A673 (cell line): ENCODE measurements at regions not wholly inside any gene's neighbourhood (a gene's known extent, or its start where the extent isn't known, plus 50 kb on each side); places are given as distances from the start of the nearest gene placed in this dataset.

Experiments
- BruUV-seq: library from RNA; stranded (reverse); fragments of 400-500 nt; replicated peaks from 2 replicates; lab custom pipeline; 2021; lab: Mats Ljungman, UMichigan
- CTCF ChIA-PET: fragments of 300-600 bp; sonication (Branson Sonifier 250); formaldehyde crosslinking; loops from one replicate; lab custom pipeline; 2022; ENCODE audit warnings: antibody characterized with exemption; lab: Charles Lee
- POLR2A ChIA-PET: fragments of 300-600 bp; sonication (Branson Sonifier 250); formaldehyde crosslinking; loops from one replicate; lab custom pipeline; 2022; ENCODE audit warnings: antibody characterized with exemption; ENCODE audit not compliant: low non-redundant PET; lab: Charles Lee
- DNase-seq: peaks from one replicate; pipeline ENCODE4 v3.0.0-alpha.2; 2015; ENCODE audit warnings: low spot score
- H3K27ac ChIP-seq: fragments of 200-600 bp; sonication (generic); 2 replicates; pipeline ENCODE4 v1.5.1; 2016; ENCODE audit warnings: mixed run types, low read depth, mild to moderate bottlenecking, mixed read lengths, antibody characterized with exemption, low read length; ENCODE audit not compliant: poor library complexity, severe bottlenecking
- H3K27me3 ChIP-seq: fragments of 200-600 bp; sonication (generic); replicated peaks from 2 replicates; pipeline ENCODE4 v1.6.1; 2017; ENCODE audit warnings: mixed run types, low read depth, mild to moderate bottlenecking, mixed read lengths, antibody characterized with exemption, low read length; ENCODE audit not compliant: insufficient read depth, poor library complexity
- H3K36me3 ChIP-seq: fragments of 200-600 bp; sonication (generic); 2 replicates; pipeline ENCODE4 v1.6.1; 2016; ENCODE audit warnings: mixed run types, mild to moderate bottlenecking, mixed read lengths, antibody characterized with exemption, low read length; ENCODE audit not compliant: insufficient read depth, poor library complexity, severe bottlenecking
- H3K4me1 ChIP-seq: fragments of 200-600 bp; sonication (generic); 2 replicates; pipeline ENCODE4 v1.6.1; 2017; ENCODE audit warnings: mixed run types, mild to moderate bottlenecking, mixed read lengths, antibody characterized with exemption, low read length; ENCODE audit not compliant: insufficient read depth, poor library complexity, severe bottlenecking
- H3K4me3 ChIP-seq: fragments of 200-600 bp; sonication (generic); 2 replicates; pipeline ENCODE4 v1.5.1; 2016; ENCODE audit warnings: low read depth, mixed run types, mild to moderate bottlenecking, mixed read lengths, low read length; ENCODE audit not compliant: poor library complexity, severe bottlenecking
- H3K9me3 ChIP-seq: fragments of 200-600 bp; sonication (generic); 2 replicates; pipeline ENCODE4 v1.6.1; 2016; ENCODE audit warnings: mixed run types, low read depth, mild to moderate bottlenecking, mixed read lengths, antibody characterized with exemption, low read length; ENCODE audit not compliant: poor library complexity, severe bottlenecking
- EZH2 ChIP-seq: fragments of 200-600 bp; sonication (generic); IDR thresholded peaks from 2 replicates; pipeline ENCODE4 v1.6.1; 2017; ENCODE audit warnings: borderline replicate concordance, low read depth, mild to moderate bottlenecking, mixed read lengths, antibody characterized with exemption, low read length; ENCODE audit not compliant: poor library complexity, severe bottlenecking
- intact Hi-C: fragments of 100-400 bp; cut with micrococcal nuclease; formaldehyde crosslinking; loops from one replicate; pipeline ENCODE4 v1.10.0; 2022; ENCODE audit not compliant: unreplicated experiment
- TF ChIP-seq, protein P1 (sequence below): fragments of 300-800, 200-600 bp; sonication (generic); conservative IDR thresholded peaks from 2 replicates; pipeline ENCODE4 v1.5.1; 2017; ENCODE audit warnings: low read depth, mild to moderate bottlenecking, antibody characterized with exemption, low read length, moderate library complexity, mixed read lengths

DNA sequence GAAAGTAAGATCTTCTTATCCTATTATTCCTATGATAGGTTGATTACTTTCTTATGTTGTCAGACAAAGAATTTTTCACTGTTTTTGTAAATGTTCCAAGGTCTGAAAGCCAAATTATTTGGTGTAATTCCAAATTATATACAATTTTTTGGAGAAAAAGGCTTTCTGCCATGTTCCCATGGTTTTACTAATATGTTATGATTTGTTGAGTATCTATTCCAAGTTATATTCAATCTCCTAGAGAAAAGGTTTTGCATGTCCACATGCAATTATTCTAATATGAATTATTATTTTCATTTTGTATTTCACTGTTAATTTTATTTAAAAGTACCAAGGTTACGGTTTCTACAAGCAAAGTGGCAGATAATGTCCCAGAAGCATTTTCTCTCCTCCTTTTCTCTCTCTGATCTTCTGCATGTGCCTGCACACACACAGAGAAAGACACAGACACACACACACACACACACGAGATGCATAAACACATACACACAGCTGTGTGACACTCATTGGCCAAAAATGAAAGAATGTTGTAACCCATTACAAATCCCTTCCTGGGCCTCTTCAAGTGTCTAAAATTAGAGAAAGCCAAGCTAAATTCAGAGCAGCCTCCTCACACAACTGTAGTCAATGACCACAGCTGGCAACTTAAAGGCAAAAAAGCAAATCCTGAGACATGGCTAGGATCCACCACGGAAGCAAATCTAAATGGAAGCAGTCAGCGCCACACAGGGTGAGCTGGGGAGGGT lies 621.0 kb downstream of the EFNB2 start:
- no peak for DNase-seq
- no peak for TF ChIP-seq EZH2
- TF ChIP-seq, protein P1, sequence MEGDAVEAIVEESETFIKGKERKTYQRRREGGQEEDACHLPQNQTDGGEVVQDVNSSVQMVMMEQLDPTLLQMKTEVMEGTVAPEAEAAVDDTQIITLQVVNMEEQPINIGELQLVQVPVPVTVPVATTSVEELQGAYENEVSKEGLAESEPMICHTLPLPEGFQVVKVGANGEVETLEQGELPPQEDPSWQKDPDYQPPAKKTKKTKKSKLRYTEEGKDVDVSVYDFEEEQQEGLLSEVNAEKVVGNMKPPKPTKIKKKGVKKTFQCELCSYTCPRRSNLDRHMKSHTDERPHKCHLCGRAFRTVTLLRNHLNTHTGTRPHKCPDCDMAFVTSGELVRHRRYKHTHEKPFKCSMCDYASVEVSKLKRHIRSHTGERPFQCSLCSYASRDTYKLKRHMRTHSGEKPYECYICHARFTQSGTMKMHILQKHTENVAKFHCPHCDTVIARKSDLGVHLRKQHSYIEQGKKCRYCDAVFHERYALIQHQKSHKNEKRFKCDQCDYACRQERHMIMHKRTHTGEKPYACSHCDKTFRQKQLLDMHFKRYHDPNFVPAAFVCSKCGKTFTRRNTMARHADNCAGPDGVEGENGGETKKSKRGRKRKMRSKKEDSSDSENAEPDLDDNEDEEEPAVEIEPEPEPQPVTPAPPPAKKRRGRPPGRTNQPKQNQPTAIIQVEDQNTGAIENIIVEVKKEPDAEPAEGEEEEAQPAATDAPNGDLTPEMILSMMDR, result no peak
- intact Hi-C loops, result no loop called here
- Histone ChIP-seq H3K27ac (no peak overlapping the region), H3K4me1 (no peaks in the 10 kb centered on the region), H3K9me3 (no peaks in the 10 kb centered on the region), H3K27me3 (no peaks in the 10 kb centered on the region), H3K4me3 (no peak overlapping the region), H3K36me3 (no peaks in the 10 kb centered on the region)
- no TSS peak for BruUV-seq
- POLR2A ChIA-PET, result no interaction called here
- CTCF ChIA-PET, result no interaction called here

DNA sequence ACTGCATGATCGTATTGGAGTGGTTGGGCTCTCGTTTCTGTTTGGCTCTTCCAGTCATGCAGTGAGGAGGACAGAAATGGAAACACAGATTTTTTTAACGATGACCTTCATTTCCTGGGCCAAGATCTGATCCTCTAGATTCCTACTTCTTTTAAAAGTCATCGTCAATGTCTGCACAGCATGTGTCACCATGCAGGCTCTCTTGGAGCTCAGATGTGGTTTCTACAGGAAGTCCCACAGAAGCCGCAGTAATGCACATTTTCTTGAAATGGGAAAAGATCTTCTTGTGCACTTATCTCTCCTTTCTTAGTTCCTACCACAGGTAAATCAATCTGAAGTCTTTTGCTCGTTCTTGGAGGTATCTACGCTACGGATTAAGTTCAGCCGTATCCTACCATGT lies 626.9 kb downstream of the EFNB2 start:
- Histone ChIP-seq H3K4me3 (no peak overlapping the region), H3K9me3 (no peaks in the 10 kb centered on the region), H3K36me3 (no peaks in the 10 kb centered on the region), H3K27ac (no peak overlapping the region), H3K27me3 (no peaks in the 10 kb centered on the region), H3K4me1 (no peaks in the 10 kb centered on the region)
- intact Hi-C loops, result no loop called here
- ChIA-PET POLR2A (no interaction called here), CTCF (no interaction called here)
- no peak for DNase-seq
- no TSS peak for BruUV-seq
- TF ChIP-seq, protein P1, result no peak
- TF ChIP-seq EZH2, result no peak

DNA sequence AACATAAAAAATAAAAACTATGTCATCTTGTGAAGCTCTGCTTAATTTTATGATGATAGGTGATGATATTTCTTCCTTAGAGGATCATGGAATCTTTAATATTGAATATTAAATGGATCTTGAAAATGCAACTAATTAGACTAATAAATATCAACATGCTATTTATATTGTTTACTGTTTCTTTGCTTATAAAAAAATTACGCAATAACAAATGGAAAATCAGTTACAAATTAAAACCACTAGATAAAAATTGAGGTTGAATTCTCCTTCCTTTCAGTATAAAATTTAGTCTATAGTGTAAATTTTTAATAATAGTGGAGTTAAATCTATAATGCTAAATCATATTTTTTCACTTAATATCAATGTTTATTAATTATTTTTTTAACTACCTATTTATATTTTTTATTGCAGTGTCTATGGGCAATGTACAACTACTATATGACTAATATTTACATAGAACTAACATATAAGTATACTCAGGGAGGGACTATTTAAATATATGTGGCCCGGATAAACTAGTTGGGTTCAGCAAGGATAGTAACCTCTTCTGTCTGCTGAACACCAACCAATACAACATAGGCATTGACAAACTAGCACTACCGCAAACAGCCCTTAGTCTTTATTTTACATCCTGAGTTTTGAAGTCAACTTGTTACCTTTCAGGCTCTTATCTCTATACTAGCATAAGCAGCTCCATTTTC lies 628.0 kb downstream of the EFNB2 start:
- POLR2A ChIA-PET, result no interaction called here
- Histone ChIP-seq H3K4me3 (no peak overlapping the region), H3K4me1 (no peaks in the 10 kb centered on the region), H3K27ac (no peak overlapping the region), H3K36me3 (no peaks in the 10 kb centered on the region), H3K27me3 (no peaks in the 10 kb centered on the region), H3K9me3 (no peaks in the 10 kb centered on the region)
- intact Hi-C loops, result no loop called here
- no peak for TF ChIP-seq EZH2
- TF ChIP-seq, protein P1, result no peak
- no peak for DNase-seq
- BruUV-seq, result no TSS peak
- CTCF ChIA-PET, result no interaction called here
